T47D (cell line): ENCODE measurements at regions not wholly inside any gene's neighbourhood (a gene's known extent, or its start where the extent isn't known, plus 50 kb on each side); places are given as distances from the start of the nearest gene placed in this dataset.

Experiments used
- DNase-seq, 2 experiments: peaks; one replicate each; pipeline versions ENCODE4 v3.0.0 to v3.0.0-alpha.2; 2011 to 2012; ENCODE audit warnings: low read depth in 1 of 2, low spot score in 1 of 2
- JUND ChIP-seq: IDR thresholded peaks from 2 replicates; pipeline ENCODE4 v1.6.1; 2012; ENCODE audit warnings: low read depth
- in situ Hi-C: cut with HindIII; loops from 2 replicates; pipeline ENCODE4 v1.10.0; 2016; ENCODE audit warnings: low sequenced_read_pairs, low pct_unique_long_range_greater_than_20kb

- in situ Hi-C loops = no loop called here
- no peak for DNase-seq
- no peak for TF ChIP-seq JUND
Observed at GRCh38 chrX:130974323-130974722, 71.3 kb upstream of the ENOX2 start.

- DNase-seq = peak; percentile 3 to 64
- no peak for TF ChIP-seq JUND
- in situ Hi-C loops = no loop called here
Observed at GRCh38 chrX:130975947-130976346, 72.9 kb upstream of the ENOX2 start.

GRCh38 chrX:130981836-130982235 lies 76.3 kb upstream of the ARHGAP36 start:
- in situ Hi-C loops = no loop called here
- no peak for TF ChIP-seq JUND
- DNase-seq = no peak

- in situ Hi-C loops = no loop called here
- peak in 1 of 2 experiments; percentile 59 for DNase-seq
- no peak for TF ChIP-seq JUND
Observed at GRCh38 chrX:130984782-130985181, 73.4 kb upstream of the ARHGAP36 start.

GRCh38 chrX:130987241-130987640 lies 70.9 kb upstream of the ARHGAP36 start:
- TF ChIP-seq JUND = no peak
- no peak for DNase-seq
- in situ Hi-C loops = no loop called here

GRCh38 chrX:130990723-130991122 lies 67.4 kb upstream of the ARHGAP36 start:
- in situ Hi-C loops = no loop called here
- TF ChIP-seq JUND = no peak
- DNase-seq = no peak

- no peak for TF ChIP-seq JUND
- in situ Hi-C loops = no loop called here
- peak in 1 of 2 experiments; percentile 13 for DNase-seq
Observed at GRCh38 chrX:130994671-130995070, 63.5 kb upstream of the ARHGAP36 start.

- in situ Hi-C loops = no loop called here
- DNase-seq = no peak
- no peak for TF ChIP-seq JUND
Observed at GRCh38 chrX:130995439-130995838, 62.7 kb upstream of the ARHGAP36 start.

- no peak for TF ChIP-seq JUND
- in situ Hi-C loops = no loop called here
- DNase-seq = no peak
Observed at GRCh38 chrX:130997314-130997713, 60.8 kb upstream of the ARHGAP36 start.

GRCh38 chrX:130999360-130999759 lies 58.8 kb upstream of the ARHGAP36 start:
- no peak for TF ChIP-seq JUND
- in situ Hi-C loops = no loop called here

More at GRCh38 chrX:130999360-130999759, 58.8 kb upstream of the ARHGAP36 start:
- no peak for DNase-seq
